ENCODE measurements at regions not wholly inside any gene's neighbourhood (a gene's known extent, or its start where the extent isn't known, plus 50 kb on each side); places are given as distances from the start of the nearest gene placed in this dataset.

- Histone ChIP-seq H3K27me3 (ENCODE audit: insufficient read depth, low read depth) (no peaks in the 10 kb centered on the region), H3K79me2 (ENCODE audit: insufficient read depth, low read depth) (no peaks in the 10 kb centered on the region), H3K4me1 (ENCODE audit: low read depth, poor library complexity, severe bottlenecking) (no peaks in the 10 kb centered on the region)
These were observed 830.4 kb downstream of the GALR1 start for GRCh38 chr18:78080081-78080480.

GRCh38 chr18:78080761-78081160 is 831.1 kb downstream of the GALR1 start:
- Histone ChIP-seq H3K4me3 (IDR thresholded peaks at IDR 0.05; ENCODE audit: insufficient read depth, low read depth, low read length) (no peak overlapping the region), H3K27ac (no peak overlapping the region), H2AFZ (ENCODE audit: low read depth) (no peak overlapping the region), H3K4me1 (ENCODE audit: low read depth, poor library complexity, severe bottlenecking) (no peaks in the 10 kb centered on the region), H3K9ac (no peak overlapping the region), H3K27me3 (ENCODE audit: insufficient read depth, low read depth) (no peaks in the 10 kb centered on the region), H3K4me2 (no peak overlapping the region), H3K79me2 (ENCODE audit: insufficient read depth, low read depth) (no peaks in the 10 kb centered on the region), H3K36me3 (ENCODE audit: insufficient read depth) (no peaks in the 10 kb centered on the region), H4K20me1 (ENCODE audit: insufficient read depth) (no peaks in the 10 kb centered on the region)
- TF ChIP-seq, protein P1, sequence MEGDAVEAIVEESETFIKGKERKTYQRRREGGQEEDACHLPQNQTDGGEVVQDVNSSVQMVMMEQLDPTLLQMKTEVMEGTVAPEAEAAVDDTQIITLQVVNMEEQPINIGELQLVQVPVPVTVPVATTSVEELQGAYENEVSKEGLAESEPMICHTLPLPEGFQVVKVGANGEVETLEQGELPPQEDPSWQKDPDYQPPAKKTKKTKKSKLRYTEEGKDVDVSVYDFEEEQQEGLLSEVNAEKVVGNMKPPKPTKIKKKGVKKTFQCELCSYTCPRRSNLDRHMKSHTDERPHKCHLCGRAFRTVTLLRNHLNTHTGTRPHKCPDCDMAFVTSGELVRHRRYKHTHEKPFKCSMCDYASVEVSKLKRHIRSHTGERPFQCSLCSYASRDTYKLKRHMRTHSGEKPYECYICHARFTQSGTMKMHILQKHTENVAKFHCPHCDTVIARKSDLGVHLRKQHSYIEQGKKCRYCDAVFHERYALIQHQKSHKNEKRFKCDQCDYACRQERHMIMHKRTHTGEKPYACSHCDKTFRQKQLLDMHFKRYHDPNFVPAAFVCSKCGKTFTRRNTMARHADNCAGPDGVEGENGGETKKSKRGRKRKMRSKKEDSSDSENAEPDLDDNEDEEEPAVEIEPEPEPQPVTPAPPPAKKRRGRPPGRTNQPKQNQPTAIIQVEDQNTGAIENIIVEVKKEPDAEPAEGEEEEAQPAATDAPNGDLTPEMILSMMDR (conservative IDR thresholded peaks at IDR 0.05; ENCODE audit: low read depth, low read length): no peak

More at GRCh38 chr18:78080081-78080480, 830.4 kb downstream of the GALR1 start:
- no peak overlapping the region for H2AFZ ChIP-seq (ENCODE audit: low read depth)
- no peak overlapping the region for H3K27ac ChIP-seq
- TF ChIP-seq, protein P1 (conservative IDR thresholded peaks at IDR 0.05; ENCODE audit: low read depth, low read length): no peak
- no peaks in the 10 kb centered on the region for H4K20me1 ChIP-seq (ENCODE audit: insufficient read depth)
- no peak overlapping the region for H3K9ac ChIP-seq
- H3K36me3 ChIP-seq (ENCODE audit: insufficient read depth): no peaks in the 10 kb centered on the region
- H3K4me3 ChIP-seq (IDR thresholded peaks at IDR 0.05; ENCODE audit: insufficient read depth, low read depth, low read length): no peak overlapping the region
- H3K4me2 ChIP-seq: no peak overlapping the region

DNA sequence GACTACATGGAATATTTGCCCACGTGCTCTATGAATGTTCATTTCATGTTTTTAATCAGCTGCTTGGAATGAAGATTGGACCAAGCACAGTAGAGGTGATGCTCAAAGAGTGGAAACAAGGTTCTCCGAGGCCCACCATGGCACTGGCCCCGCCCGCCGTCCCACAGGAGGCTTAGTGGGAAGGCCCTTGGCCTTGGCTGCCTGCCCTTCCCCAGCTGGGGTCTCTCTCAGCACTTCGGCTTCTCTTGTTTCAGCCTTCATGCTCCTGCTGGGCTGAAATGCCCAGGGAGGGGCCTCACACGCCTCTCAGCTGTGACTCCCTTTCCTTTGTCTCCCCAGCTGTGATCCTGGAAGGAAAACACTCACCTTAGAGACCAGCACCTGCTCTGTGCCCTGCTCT is 833.2 kb downstream of the GALR1 start:
- H4K20me1 ChIP-seq (ENCODE audit: insufficient read depth): no peaks in the 10 kb centered on the region
- no peaks in the 10 kb centered on the region for H3K36me3 ChIP-seq (ENCODE audit: insufficient read depth)
- TF ChIP-seq, protein P1 (conservative IDR thresholded peaks at IDR 0.05; ENCODE audit: low read depth, low read length): no peak
- H3K4me1 ChIP-seq (ENCODE audit: low read depth, poor library complexity, severe bottlenecking): no peaks in the 10 kb centered on the region
- no peak overlapping the region for H3K9ac ChIP-seq
- no peak overlapping the region for H3K27ac ChIP-seq
- no peaks in the 10 kb centered on the region for H3K27me3 ChIP-seq (ENCODE audit: insufficient read depth, low read depth)
- no peak overlapping the region for H3K4me2 ChIP-seq
- no peak overlapping the region for H3K4me3 ChIP-seq (IDR thresholded peaks at IDR 0.05; ENCODE audit: insufficient read depth, low read depth, low read length)
- H2AFZ ChIP-seq (ENCODE audit: low read depth): no peak overlapping the region
- H3K79me2 ChIP-seq (ENCODE audit: insufficient read depth, low read depth): no peaks in the 10 kb centered on the region

- no peaks in the 10 kb centered on the region for H3K27me3 ChIP-seq (ENCODE audit: insufficient read depth, low read depth)
- no peak overlapping the region for H3K4me2 ChIP-seq
- H3K79me2 ChIP-seq (ENCODE audit: insufficient read depth, low read depth): no peaks in the 10 kb centered on the region
- no peak overlapping the region for H3K4me3 ChIP-seq (IDR thresholded peaks at IDR 0.05; ENCODE audit: insufficient read depth, low read depth, low read length)
- H3K4me1 ChIP-seq (ENCODE audit: low read depth, poor library complexity, severe bottlenecking): no peaks in the 10 kb centered on the region
- no peak overlapping the region for H3K27ac ChIP-seq
- H2AFZ ChIP-seq (ENCODE audit: low read depth): no peak overlapping the region
- H3K36me3 ChIP-seq (ENCODE audit: insufficient read depth): no peaks in the 10 kb centered on the region
- H3K9ac ChIP-seq: no peak overlapping the region
- H4K20me1 ChIP-seq (ENCODE audit: insufficient read depth): no peaks in the 10 kb centered on the region
- TF ChIP-seq, protein P1 (conservative IDR thresholded peaks at IDR 0.05; ENCODE audit: low read depth, low read length): no peak
These were observed 835.9 kb downstream of the GALR1 start for GRCh38 chr18:78085241-78086185.

Data from KMS-11 (cell line).